Activated naive CD4-positive, alpha-beta T cell treated with anti-CD3 and anti-CD28 coated beads, Interleukin-2, amount 10 ng/mL, durations not matched to agents 7 days and 5 days (primary cell): ENCODE measurements at regions not wholly inside any gene's neighbourhood (a gene's known extent, or its start where the extent isn't known, plus 50 kb on each side); places are given as distances from the start of the nearest gene placed in this dataset.

Source experiments
- CTCF ChIA-PET: fragments of 350-600 bp; sonication (Branson Sonifier 250); formaldehyde crosslinking; loops from one replicate; lab custom pipeline; 2021; ENCODE audit warnings: antibody characterized with exemption; lab: Charles Lee
- DNase-seq: peaks from one replicate; pipeline ENCODE4 v3.0.0-alpha.2; 2020
- H3K27ac Mint-ChIP-seq: one replicate; pipeline ENCODE4 v1.8.0; 2021; ENCODE audit warnings: mild to moderate bottlenecking, moderate library complexity, mixed read lengths
- H3K27me3 Mint-ChIP-seq: one replicate; pipeline ENCODE4 v1.8.0; 2021; ENCODE audit warnings: mild to moderate bottlenecking, mixed read lengths
- H3K36me3 Mint-ChIP-seq: one replicate; pipeline ENCODE4 v1.8.0; 2021; ENCODE audit warnings: mixed read lengths
- H3K4me1 Mint-ChIP-seq: one replicate; pipeline ENCODE4 v1.8.0; 2021; ENCODE audit warnings: mixed read lengths
- H3K4me3 Mint-ChIP-seq: one replicate; pipeline ENCODE4 v1.8.0; 2021; ENCODE audit warnings: mild to moderate bottlenecking, moderate library complexity, mixed read lengths
- H3K9me3 Mint-ChIP-seq: one replicate; pipeline ENCODE4 v1.8.0; 2021; ENCODE audit warnings: mixed read lengths

DNA sequence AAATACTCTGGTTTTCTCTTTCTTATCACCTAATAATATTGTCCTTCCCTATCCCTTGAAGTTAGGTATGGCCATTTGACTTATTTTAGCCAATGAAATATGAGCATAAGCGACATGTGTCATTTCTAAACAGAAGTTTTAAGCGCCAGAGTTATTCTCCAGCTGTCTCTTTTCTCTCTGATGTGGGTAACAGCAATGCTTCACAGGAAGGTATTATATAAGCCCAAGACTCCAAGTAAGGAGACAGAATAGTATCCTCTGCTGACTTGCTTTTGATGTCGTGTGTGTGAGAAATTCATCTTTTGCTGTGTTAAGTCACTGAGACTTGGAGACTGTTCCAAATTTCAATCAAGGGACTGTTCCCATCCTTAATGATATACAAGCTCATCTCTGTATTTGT, 224.6 kb upstream of the NECTIN3 start:
- CTCF ChIA-PET, result no interaction called here
- H3K9me3 Mint-ChIP-seq, result peaks cover 2% of the 10 kb centered on the region

DNA sequence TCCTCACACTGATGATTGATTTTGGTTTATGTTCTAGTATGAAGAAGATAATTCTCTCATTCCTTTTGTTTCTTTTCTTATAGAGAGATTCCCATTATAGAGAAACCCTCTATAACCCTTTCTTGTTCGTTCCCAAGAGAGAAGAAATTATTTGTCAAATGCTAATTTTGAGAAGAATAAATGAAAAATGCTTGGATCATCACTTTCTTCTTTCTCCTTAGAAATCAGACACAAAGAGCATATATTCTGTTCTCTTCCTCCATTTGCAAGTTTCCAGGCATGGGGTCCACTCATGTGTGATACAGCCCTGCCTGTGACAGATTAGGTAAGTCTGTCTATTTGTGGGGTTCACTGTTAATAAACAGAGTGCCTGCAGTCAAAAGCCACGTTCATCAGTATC, 222.6 kb upstream of the NECTIN3 start:
- Mint-ChIP-seq H3K4me1 (no peaks in the 10 kb centered on the region), H3K36me3 (no peaks in the 10 kb centered on the region), H3K27me3 (no peaks in the 10 kb centered on the region), H3K27ac (no peak overlapping the region), H3K9me3 (no peaks in the 10 kb centered on the region), H3K4me3 (no peak overlapping the region)
- no peak for DNase-seq
- CTCF ChIA-PET, result no interaction called here

More for the DNA sequence above, 224.6 kb upstream of the NECTIN3 start:
- no peaks in the 10 kb centered on the region for H3K36me3 Mint-ChIP-seq
- DNase-seq, result no peak
- H3K4me3 Mint-ChIP-seq, result no peak overlapping the region
- no peak overlapping the region for H3K27ac Mint-ChIP-seq
- no peaks in the 10 kb centered on the region for H3K4me1 Mint-ChIP-seq
- H3K27me3 Mint-ChIP-seq, result no peaks in the 10 kb centered on the region

DNA sequence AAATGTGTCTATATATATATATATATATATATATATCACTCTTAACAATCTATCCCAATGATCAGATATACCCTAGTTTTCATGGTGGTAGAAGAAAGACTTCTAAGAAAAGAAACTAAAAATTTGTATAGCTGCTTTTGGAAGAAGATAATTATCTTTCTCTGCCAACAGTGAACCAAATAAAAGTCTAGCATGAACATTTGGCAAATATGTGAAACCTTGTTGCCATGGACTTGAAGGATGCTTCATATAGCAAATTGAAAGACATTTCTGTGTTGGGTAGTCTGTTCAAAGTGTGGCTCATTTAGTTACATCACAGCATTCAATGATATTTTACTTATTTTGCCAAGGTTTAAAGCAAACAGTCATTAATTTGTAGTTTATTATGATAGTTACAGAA, 219.9 kb upstream of the NECTIN3 start:
- no peaks in the 10 kb centered on the region for H3K36me3 Mint-ChIP-seq
- no peaks in the 10 kb centered on the region for H3K27me3 Mint-ChIP-seq
- no peaks in the 10 kb centered on the region for H3K9me3 Mint-ChIP-seq
- H3K27ac Mint-ChIP-seq, result no peak overlapping the region
- H3K4me1 Mint-ChIP-seq, result no peaks in the 10 kb centered on the region
- H3K4me3 Mint-ChIP-seq, result no peak overlapping the region
- DNase-seq, result no peak
- CTCF ChIA-PET, result no interaction called here

DNA sequence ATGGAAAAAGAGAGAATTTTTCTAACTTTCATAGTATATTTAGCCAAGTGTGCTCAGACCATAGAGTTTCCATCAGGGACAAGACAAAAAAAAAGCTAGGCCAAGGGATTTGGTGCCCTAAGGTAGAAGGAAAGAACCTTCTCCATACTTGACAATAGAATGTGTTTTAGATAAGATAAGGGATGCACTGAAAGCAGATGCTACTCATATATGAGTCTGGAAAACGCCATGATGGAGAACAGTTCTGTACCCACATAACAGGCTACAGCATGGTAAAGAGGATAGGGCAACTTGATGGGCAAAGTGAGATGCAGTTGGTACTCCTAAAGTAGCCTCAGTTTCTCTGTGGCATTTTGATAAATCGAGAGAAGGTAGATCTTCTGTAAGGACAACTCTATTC, 216.4 kb upstream of the NECTIN3 start:
- CTCF ChIA-PET, result no interaction called here
- no peaks in the 10 kb centered on the region for H3K36me3 Mint-ChIP-seq
- no peaks in the 10 kb centered on the region for H3K27me3 Mint-ChIP-seq

DNA sequence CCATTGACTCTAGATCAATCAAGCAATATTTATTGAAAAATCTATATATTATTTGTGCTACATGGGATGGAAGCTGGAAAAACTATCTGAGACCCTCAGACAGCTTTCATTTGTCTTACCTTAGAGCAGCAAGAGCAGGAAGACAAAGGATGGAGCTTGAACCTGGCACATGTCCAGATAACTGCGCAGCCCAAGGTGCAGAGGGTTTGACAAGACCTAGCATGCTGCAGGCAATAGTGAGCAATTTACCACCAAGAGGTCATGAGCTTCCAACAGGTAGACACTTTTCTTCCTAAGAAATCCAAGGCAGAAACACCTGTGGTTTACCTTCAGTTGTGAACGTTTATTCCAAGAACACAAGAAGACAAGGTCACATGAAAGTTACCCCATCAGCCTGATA, 214.7 kb upstream of the NECTIN3 start:
- no peaks in the 10 kb centered on the region for H3K27me3 Mint-ChIP-seq
- H3K36me3 Mint-ChIP-seq, result no peaks in the 10 kb centered on the region
- no peak for DNase-seq
- CTCF ChIA-PET, result no interaction called here
- no peak overlapping the region for H3K4me3 Mint-ChIP-seq
- no peaks in the 10 kb centered on the region for H3K9me3 Mint-ChIP-seq
- H3K27ac Mint-ChIP-seq, result no peak overlapping the region
- H3K4me1 Mint-ChIP-seq, result no peaks in the 10 kb centered on the region

More for the DNA sequence above, 216.4 kb upstream of the NECTIN3 start:
- H3K27ac Mint-ChIP-seq, result no peak overlapping the region
- no peak overlapping the region for H3K4me3 Mint-ChIP-seq
- DNase-seq, result no peak
- no peaks in the 10 kb centered on the region for H3K4me1 Mint-ChIP-seq
- H3K9me3 Mint-ChIP-seq, result no peaks in the 10 kb centered on the region

DNA sequence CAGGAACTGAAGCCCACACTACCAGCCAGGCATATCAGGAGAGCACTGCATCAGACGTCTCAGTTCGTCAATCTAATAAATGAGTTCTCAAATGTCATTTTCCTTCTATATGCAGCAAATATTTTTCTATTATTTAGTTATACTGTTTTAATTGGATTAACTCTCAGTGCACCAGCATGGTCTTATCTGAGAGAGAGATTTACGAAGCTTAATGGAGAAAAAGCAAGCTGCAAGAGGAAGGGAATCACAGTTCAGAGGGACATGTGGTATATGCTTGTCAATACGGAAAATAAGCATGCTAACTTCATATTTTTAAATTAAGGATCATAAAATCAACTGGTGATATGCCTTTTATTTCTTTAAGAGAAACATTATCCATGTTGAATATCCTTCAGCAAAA, 213.1 kb upstream of the NECTIN3 start:
- no peaks in the 10 kb centered on the region for H3K36me3 Mint-ChIP-seq
- no peaks in the 10 kb centered on the region for H3K27me3 Mint-ChIP-seq
- H3K4me1 Mint-ChIP-seq, result no peaks in the 10 kb centered on the region
- CTCF ChIA-PET, result no interaction called here
- H3K4me3 Mint-ChIP-seq, result no peak overlapping the region
- no peak for DNase-seq
- H3K9me3 Mint-ChIP-seq, result no peaks in the 10 kb centered on the region
- no peak overlapping the region for H3K27ac Mint-ChIP-seq

DNA sequence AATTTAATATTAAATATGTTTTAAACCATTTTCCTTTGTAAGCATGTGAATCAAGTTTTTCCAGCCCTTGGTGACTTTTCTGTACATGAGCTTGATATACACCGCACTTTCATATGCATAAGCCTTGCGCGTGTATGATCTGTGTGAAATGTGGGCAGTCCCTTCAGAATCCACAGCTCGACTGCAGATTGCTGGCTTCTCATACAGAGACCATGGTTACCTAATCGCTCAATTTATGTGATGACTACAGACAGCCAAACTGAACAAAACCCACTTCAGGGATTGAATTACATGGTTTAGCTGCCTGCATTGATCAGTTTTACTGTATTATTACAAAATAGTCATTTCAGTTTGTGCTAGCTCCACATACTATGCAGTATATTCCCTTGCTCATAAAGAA, 212.3 kb upstream of the NECTIN3 start:
- Mint-ChIP-seq H3K9me3 (no peaks in the 10 kb centered on the region), H3K4me3 (no peak overlapping the region), H3K4me1 (no peaks in the 10 kb centered on the region), H3K36me3 (no peaks in the 10 kb centered on the region), H3K27me3 (no peaks in the 10 kb centered on the region), H3K27ac (no peak overlapping the region)
- CTCF ChIA-PET, result interaction anchor here (0.7 kb wide), 1 partner anchor 354 kb away, joined by 3 read pairs; no protein-coding TSS in a partner anchor
- DNase-seq, result no peak

DNA sequence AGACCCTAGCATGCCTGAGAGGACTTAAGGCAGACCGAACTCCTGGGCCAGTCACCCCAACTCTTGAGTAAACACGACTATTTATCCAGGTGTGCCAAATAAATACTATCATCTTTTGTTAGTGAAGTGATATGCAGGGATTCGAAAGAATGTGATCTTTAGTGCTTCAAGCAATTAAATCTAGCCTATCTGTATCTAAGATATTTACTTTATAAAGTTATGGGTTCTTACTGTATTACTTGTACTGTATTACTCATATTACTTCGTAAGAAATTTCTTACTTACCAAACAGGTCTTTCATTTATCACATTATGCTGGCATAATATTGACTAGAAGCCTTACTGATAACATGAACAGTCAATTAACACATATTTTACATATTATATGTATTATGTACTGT, 211.6 kb upstream of the NECTIN3 start:
- DNase-seq, result no peak
- no peak overlapping the region for H3K27ac Mint-ChIP-seq
- H3K27me3 Mint-ChIP-seq, result no peaks in the 10 kb centered on the region
- no peaks in the 10 kb centered on the region for H3K4me1 Mint-ChIP-seq
- CTCF ChIA-PET, result interaction anchor here (0.7 kb wide), 1 partner anchor 167 kb away, joined by 3 read pairs; no protein-coding TSS in a partner anchor
- no peaks in the 10 kb centered on the region for H3K36me3 Mint-ChIP-seq
- no peaks in the 10 kb centered on the region for H3K9me3 Mint-ChIP-seq
- H3K4me3 Mint-ChIP-seq, result no peak overlapping the region

DNA sequence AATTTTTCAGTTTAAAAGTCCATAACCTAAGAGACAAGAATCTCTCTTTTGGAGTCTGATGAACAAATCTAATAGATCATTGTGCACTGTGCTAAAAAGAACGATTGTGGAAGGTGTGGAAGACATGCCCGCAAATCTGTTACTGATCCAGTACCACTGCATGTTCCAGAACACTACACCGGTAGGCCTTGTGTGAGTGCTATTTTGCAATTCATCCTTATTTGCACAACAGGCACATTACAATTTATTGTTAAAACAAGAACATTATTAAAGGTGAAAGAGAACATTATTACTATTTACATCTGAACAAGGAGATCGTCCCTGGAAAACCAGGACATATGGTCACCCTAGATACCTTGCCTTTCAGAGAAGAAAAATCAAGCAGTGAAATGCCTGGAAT, 205.7 kb upstream of the NECTIN3 start:
- no peaks in the 10 kb centered on the region for H3K27me3 Mint-ChIP-seq
- no peak for DNase-seq
- no peaks in the 10 kb centered on the region for H3K36me3 Mint-ChIP-seq
- no peaks in the 10 kb centered on the region for H3K9me3 Mint-ChIP-seq
- CTCF ChIA-PET, result no interaction called here
- no peak overlapping the region for H3K4me3 Mint-ChIP-seq
- H3K4me1 Mint-ChIP-seq, result no peaks in the 10 kb centered on the region
- no peak overlapping the region for H3K27ac Mint-ChIP-seq

DNA sequence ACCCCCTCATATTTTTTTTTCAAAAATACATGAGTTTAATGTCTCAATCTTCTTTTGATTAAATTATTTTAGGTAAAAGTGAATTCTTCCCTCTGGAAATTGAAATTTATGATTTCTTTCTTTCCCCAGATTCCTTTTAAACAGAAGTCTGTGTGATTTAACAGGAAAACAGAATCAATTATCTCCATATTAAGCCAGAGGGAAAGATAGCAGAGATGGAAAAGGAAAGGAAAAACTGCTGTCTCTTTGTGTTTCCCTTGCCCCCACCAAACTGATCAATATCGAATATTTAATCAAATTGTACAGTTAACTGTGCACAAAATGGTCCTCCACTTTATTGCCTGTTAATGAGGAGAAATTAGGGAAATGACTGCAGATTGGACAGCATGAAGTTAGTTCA, 203.5 kb upstream of the NECTIN3 start:
- Mint-ChIP-seq H3K4me1 (no peaks in the 10 kb centered on the region), H3K4me3 (no peak overlapping the region), H3K9me3 (no peaks in the 10 kb centered on the region), H3K27ac (no peak overlapping the region), H3K27me3 (no peaks in the 10 kb centered on the region), H3K36me3 (no peaks in the 10 kb centered on the region)
- DNase-seq, result no peak
- CTCF ChIA-PET, result no interaction called here

DNA sequence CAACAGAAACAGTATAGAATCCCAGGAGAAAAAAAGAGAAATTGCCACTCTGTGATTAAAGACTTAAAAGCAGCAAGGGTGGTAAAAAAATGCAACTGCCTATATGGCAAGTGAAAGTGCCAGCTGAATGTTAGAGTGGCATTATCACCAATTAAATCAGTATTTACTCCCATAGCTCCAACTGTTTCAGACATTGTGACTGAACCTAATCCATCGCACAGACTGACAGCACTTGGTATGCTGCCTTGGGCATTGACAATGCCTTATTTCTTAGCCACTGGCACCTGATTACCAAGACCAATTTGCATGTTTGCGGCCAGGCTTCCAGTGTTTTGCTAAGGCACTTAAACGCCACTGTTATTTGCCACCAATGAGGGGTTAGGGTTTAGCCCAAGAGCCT, 201.9 kb upstream of the NECTIN3 start:
- CTCF ChIA-PET, result no interaction called here
- Mint-ChIP-seq H3K4me3 (no peak overlapping the region), H3K36me3 (no peaks in the 10 kb centered on the region), H3K4me1 (no peaks in the 10 kb centered on the region), H3K9me3 (peaks cover 5% of the 10 kb centered on the region), H3K27ac (no peak overlapping the region), H3K27me3 (no peaks in the 10 kb centered on the region)
- no peak for DNase-seq

DNA sequence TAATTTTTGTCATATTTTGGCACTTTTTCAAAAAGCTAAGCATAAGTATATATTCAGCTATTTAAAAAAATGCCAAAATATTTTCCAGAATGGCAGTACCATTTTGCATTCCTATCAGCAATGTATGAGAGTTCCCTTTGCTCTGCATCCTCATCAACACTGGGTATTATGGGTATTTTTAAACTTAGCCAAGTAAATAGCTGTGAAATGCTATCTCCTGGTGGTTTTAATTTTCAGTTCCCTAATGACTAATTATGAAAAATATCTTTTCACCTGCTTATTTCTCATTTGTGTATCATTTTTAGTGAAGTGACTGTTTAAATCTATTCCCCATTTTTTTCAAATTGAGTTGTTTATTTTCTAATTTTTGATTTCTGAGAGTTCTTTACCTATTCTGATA, 199.7 kb upstream of the NECTIN3 start:
- H3K4me1 Mint-ChIP-seq, result no peaks in the 10 kb centered on the region
- H3K27me3 Mint-ChIP-seq, result no peaks in the 10 kb centered on the region
- CTCF ChIA-PET, result no interaction called here
- H3K9me3 Mint-ChIP-seq, result peaks cover 5% of the 10 kb centered on the region
- no peak overlapping the region for H3K4me3 Mint-ChIP-seq
- H3K27ac Mint-ChIP-seq, result no peak overlapping the region
- no peaks in the 10 kb centered on the region for H3K36me3 Mint-ChIP-seq
- DNase-seq, result no peak

DNA sequence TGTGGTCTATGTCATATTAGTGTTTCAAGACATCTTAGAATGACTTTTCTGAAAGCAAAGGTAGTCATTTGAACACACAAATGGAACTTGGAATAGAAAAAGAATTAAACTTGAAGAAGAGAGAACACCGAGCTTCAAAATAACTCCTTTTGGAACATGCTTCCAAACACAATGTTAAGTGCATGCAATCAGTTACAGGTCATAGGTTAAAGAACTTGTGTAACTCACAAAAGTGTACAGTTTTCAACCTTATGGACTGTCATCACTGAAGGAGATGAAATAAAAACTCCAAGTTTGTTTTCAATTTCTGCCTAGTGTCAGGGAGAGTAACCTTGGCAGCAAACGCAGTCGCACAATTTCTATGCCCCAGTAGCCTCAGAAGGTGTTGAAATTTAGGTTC, 192.9 kb upstream of the NECTIN3 start:
- no peak for DNase-seq
- Mint-ChIP-seq H3K27me3 (no peaks in the 10 kb centered on the region), H3K9me3 (peaks cover 5% of the 10 kb centered on the region), H3K27ac (no peak overlapping the region), H3K36me3 (no peaks in the 10 kb centered on the region), H3K4me1 (no peaks in the 10 kb centered on the region), H3K4me3 (no peak overlapping the region)
- CTCF ChIA-PET, result no interaction called here

DNA sequence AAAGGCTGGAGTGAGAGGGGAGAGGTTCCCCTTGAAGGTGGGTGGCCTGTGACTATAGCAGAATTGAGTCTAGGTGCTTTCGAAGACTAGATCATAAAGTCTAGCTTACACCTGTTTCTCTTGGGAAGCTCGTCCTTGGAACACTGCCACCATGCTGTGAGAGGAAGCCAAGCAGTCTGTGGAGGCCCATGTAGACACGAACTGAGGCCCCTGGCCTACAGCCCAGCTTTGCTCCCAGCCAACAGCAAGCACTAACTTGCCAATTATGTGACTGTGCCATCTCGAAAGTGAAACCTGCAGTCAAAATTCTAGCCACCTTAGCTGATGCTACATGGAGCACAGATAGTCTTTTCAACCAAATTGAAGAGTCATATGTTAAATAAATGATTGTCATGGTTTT, 190.5 kb upstream of the NECTIN3 start:
- H3K36me3 Mint-ChIP-seq, result no peaks in the 10 kb centered on the region
- H3K4me1 Mint-ChIP-seq, result no peaks in the 10 kb centered on the region
- no peaks in the 10 kb centered on the region for H3K27me3 Mint-ChIP-seq
- H3K27ac Mint-ChIP-seq, result no peak overlapping the region
- CTCF ChIA-PET, result no interaction called here
- no peaks in the 10 kb centered on the region for H3K9me3 Mint-ChIP-seq
- no peak overlapping the region for H3K4me3 Mint-ChIP-seq
- no peak for DNase-seq

DNA sequence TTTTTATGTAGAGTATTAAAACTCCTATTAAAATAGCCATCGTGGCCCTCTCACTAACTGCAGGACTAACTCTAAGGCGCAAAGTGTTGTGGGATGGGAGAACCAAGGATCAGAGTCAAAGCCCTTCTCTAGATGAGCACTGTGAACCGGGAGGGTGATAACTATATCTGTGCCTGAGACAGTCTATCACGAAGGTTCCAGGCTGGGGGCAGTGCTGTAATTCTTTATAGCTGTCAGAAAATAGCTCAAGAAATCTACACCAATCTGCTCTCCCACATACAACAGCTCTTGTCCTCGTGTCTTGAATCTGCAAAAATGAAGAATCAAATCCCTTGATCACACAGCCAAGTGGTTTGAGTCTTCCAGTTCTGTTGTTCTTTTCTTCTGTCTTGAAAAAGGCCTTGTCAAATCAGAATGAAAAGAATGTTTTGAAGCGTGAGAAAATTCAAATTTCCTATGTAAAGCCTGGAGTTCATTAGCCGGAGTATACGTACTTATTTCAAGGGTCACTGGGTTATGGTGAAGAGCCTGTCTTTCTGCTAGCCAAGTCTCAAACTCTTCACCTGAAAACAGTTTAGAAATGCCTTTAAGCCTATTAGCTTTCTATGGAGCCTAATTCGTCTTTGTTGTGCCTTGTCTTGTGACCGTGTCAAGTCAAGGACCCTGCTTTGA, 185.3 kb upstream of the NECTIN3 start:
- Mint-ChIP-seq H3K4me3 (no peak overlapping the region), H3K36me3 (no peaks in the 10 kb centered on the region), H3K4me1 (no peaks in the 10 kb centered on the region), H3K27ac (no peak overlapping the region), H3K27me3 (no peaks in the 10 kb centered on the region), H3K9me3 (no peaks in the 10 kb centered on the region)
- no peak for DNase-seq
- CTCF ChIA-PET, result no interaction called here

DNA sequence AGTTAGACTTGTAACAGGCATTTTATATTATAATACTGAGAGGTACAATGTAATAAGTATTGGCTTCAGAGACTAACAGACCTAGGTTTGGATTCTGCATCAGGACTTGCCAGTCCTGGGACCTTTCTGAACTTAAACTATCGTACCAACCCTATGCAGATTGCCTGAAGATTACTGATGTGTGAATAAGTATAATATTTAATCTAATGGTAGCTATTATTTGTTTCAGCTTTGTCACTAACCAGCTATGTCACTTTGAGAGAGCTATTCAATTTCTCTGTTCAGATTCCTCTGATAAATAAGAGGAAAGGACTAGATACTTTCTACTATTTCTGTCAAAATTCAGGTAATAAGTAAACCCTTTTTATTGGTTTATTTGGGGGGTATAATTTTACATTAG, 184.4 kb upstream of the NECTIN3 start:
- no peaks in the 10 kb centered on the region for H3K4me1 Mint-ChIP-seq
- no peak for DNase-seq
- CTCF ChIA-PET, result no interaction called here
- H3K36me3 Mint-ChIP-seq, result no peaks in the 10 kb centered on the region
- H3K4me3 Mint-ChIP-seq, result no peak overlapping the region
- no peaks in the 10 kb centered on the region for H3K27me3 Mint-ChIP-seq
- H3K27ac Mint-ChIP-seq, result no peak overlapping the region
- H3K9me3 Mint-ChIP-seq, result no peaks in the 10 kb centered on the region
